ENCODE measurements at regions not wholly inside any gene's neighbourhood (a gene's known extent, or its start where the extent isn't known, plus 50 kb on each side); places are given as distances from the start of the nearest gene placed in this dataset.

DNA sequence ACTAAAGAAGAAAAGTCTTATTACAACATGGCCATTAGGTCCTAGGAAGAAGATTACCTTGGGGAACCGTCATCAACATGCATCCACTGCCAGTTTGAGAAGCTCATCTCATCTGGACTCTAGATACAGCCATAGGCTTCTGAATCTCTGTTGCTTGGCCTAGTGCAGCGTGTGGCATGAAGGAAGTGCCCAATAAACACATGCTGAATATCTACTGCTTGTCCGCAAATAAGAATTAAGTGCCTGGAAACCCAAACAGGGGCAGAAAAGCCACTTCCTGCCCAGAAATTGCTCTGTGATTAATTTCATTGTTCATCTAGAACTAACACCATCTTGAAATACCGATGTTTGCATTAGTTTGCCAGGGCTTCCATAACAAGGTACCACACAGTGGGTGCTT lies 241.1 kb upstream of the KLF3 start:
- Histone ChIP-seq H2AFZ (ENCODE audit: low read length) (no peak overlapping the region), H2BK120ac (replicated peaks; ENCODE audit: low read depth, low read length) (no peak overlapping the region), H3K36me3 (ENCODE audit: control insufficient read depth in 2 of 4, insufficient read depth in 4 of 4, low read length in 3 of 4) (no peaks in the 10 kb centered on the region), H2BK12ac (ENCODE audit: low read depth, low read length) (no peak overlapping the region), H2BK20ac (ENCODE audit: low read length) (no peak overlapping the region), H4K5ac (ENCODE audit: insufficient read length, low read depth, low read length) (no peak overlapping the region), H3K4ac (replicated peaks; ENCODE audit: insufficient read length, low read depth, low read length) (no peak overlapping the region), H3K79me2 (ENCODE audit: control insufficient read depth in 1 of 2, insufficient read depth in 2 of 2, low read length in 2 of 2) (no peaks in the 10 kb centered on the region), H3K27ac (ENCODE audit: low read depth, low read length) (no peak overlapping the region), H3K14ac (ENCODE audit: insufficient read length) (no peak overlapping the region), H3K4me3 (ENCODE audit: extremely low read depth in 1 of 4, insufficient read depth in 2 of 4, low read depth in 3 of 4, low read length in 4 of 4) (no peak overlapping the region), H3K79me1 (ENCODE audit: low read depth, low read length) (no peaks in the 10 kb centered on the region), H2BK5ac (ENCODE audit: low read depth, low read length) (no peak overlapping the region), H2AK5ac (ENCODE audit: low read depth, low read length) (no peak overlapping the region), H3K56ac (replicated peaks; ENCODE audit: insufficient read length, low read depth, low read length) (no peak overlapping the region), H3K18ac (ENCODE audit: extremely low read depth, low read length) (no peak overlapping the region), H4K91ac (replicated peaks; ENCODE audit: insufficient read length, low read length) (no peak overlapping the region), H3K4me1 (replicated peaks in 1 of 4; ENCODE audit: control insufficient read depth in 3 of 4, insufficient read depth in 4 of 4, low read length in 3 of 4) (peaks cover 2 to 17% (median 12%) of the 10 kb centered on the region in 4 experiments; a peak in 6 of 7 replicates), H4K8ac (ENCODE audit: extremely low read depth, insufficient read depth, low read length) (no peak overlapping the region), H2BK15ac (ENCODE audit: low read length) (no peak overlapping the region), H3K4me2 (ENCODE audit: insufficient read depth in 1 of 2, low read depth in 2 of 2, low read length in 2 of 2) (no peak overlapping the region), H3K23me2 (ENCODE audit: low read depth, low read length) (no peaks in the 10 kb centered on the region), H3K9ac (replicated peaks in 1 of 4; ENCODE audit: extremely low read depth in 1 of 4, low read depth in 3 of 4, low read length in 3 of 4) (no peak overlapping the region), H3K27me3 (replicated peaks in 1 of 4; ENCODE audit: control insufficient read depth in 3 of 4, extremely low read depth in 1 of 4, insufficient read depth in 3 of 4, low read length in 3 of 4) (no peaks in the 10 kb centered on the region), H3K9me3 (ENCODE audit: insufficient read depth in 2 of 2, low read depth in 1 of 2, low read length in 1 of 2) (peaks cover 0 to 8% of the 10 kb centered on the region in 2 experiments; a peak in 1 of 4 replicates), H4K20me1 (replicated peaks in 1 of 2; ENCODE audit: control insufficient read depth in 1 of 2, insufficient read depth in 2 of 2, low read length in 2 of 2) (no peaks in the 10 kb centered on the region), H3K23ac (ENCODE audit: insufficient read length) (no peak overlapping the region)
- no peak for TF ChIP-seq CREB1 (IDR thresholded peaks at IDR 0.05)
- no peak for TF ChIP-seq KDM4A (IDR thresholded peaks at IDR 0.05; ENCODE audit: low read depth, low read length, severe bottlenecking)
- no peak for TF ChIP-seq KDM1A (IDR thresholded peaks at IDR 0.05; ENCODE audit: borderline replicate concordance, low read length)
- no peak for TF ChIP-seq SIN3A (conservative IDR thresholded peaks at IDR 0.05 in 1 of 2, IDR thresholded peaks at IDR 0.05 in 1 of 2; ENCODE audit: low read depth in 1 of 2, low read length in 2 of 2)
- DNase-seq (ENCODE audit: low read depth in 1 of 2, low spot score in 2 of 2) (no peak), FAIRE-seq (no peak)
- WGBS, 2 experiments (ENCODE audit: extremely low coverage in 1 of 2, insufficient coverage in 1 of 2, insufficient read length in 1 of 2, insufficient replicate concordance in 2 of 2, low coverage in 1 of 2, low lambda C conversion rate in 2 of 2, missing lambda C conversion rate in 1 of 2), result 95% methylated on average over 4 of the region's 4 CpGs; no CpG with 5 or more reads in 1 of the 2 experiments
- ChIA-PET CTCF (ENCODE audit: partially characterized antibody) (no interaction called here), POLR2A (ENCODE audit: partially characterized antibody) (no interaction called here)
